Activated naive CD4-positive, alpha-beta T cell treated with anti-CD3 and anti-CD28 coated beads, Interleukin-2, amount 10 ng/mL, durations not matched to agents 7 days and 5 days (primary cell): ENCODE measurements at regions not wholly inside any gene's neighbourhood (a gene's known extent, or its start where the extent isn't known, plus 50 kb on each side); places are given as distances from the start of the nearest gene placed in this dataset.

Source experiments
- CTCF ChIA-PET: fragments of 350-600 bp; sonication (Branson Sonifier 250); formaldehyde crosslinking; loops from one replicate; lab custom pipeline; 2021; ENCODE audit warnings: antibody characterized with exemption; lab: Charles Lee
- DNase-seq: peaks from one replicate; pipeline ENCODE4 v3.0.0-alpha.2; 2020
- H3K27ac Mint-ChIP-seq: one replicate; pipeline ENCODE4 v1.8.0; 2021; ENCODE audit warnings: mild to moderate bottlenecking, moderate library complexity, mixed read lengths
- H3K27me3 Mint-ChIP-seq: one replicate; pipeline ENCODE4 v1.8.0; 2021; ENCODE audit warnings: mild to moderate bottlenecking, mixed read lengths
- H3K36me3 Mint-ChIP-seq: one replicate; pipeline ENCODE4 v1.8.0; 2021; ENCODE audit warnings: mixed read lengths
- H3K4me1 Mint-ChIP-seq: one replicate; pipeline ENCODE4 v1.8.0; 2021; ENCODE audit warnings: mixed read lengths
- H3K4me3 Mint-ChIP-seq: one replicate; pipeline ENCODE4 v1.8.0; 2021; ENCODE audit warnings: mild to moderate bottlenecking, moderate library complexity, mixed read lengths
- H3K9me3 Mint-ChIP-seq: one replicate; pipeline ENCODE4 v1.8.0; 2021; ENCODE audit warnings: mixed read lengths

- no peak overlapping the region for H3K27ac Mint-ChIP-seq
- no peaks in the 10 kb centered on the region for H3K4me1 Mint-ChIP-seq
- no peaks in the 10 kb centered on the region for H3K27me3 Mint-ChIP-seq
- CTCF ChIA-PET: no interaction called here
- H3K4me3 Mint-ChIP-seq: no peak overlapping the region
- no peaks in the 10 kb centered on the region for H3K36me3 Mint-ChIP-seq
- DNase-seq: no peak
- H3K9me3 Mint-ChIP-seq: peaks cover 12% of the 10 kb centered on the region
These were observed 492.2 kb downstream of the CNTN3 start for GRCh38 chr3:74122281-74122680.

- H3K9me3 Mint-ChIP-seq: peaks cover 16% of the 10 kb centered on the region
- H3K27me3 Mint-ChIP-seq: no peaks in the 10 kb centered on the region
- H3K36me3 Mint-ChIP-seq: no peaks in the 10 kb centered on the region
- no peak for DNase-seq
- no peaks in the 10 kb centered on the region for H3K4me1 Mint-ChIP-seq
- H3K4me3 Mint-ChIP-seq: no peak overlapping the region
- CTCF ChIA-PET: no interaction called here
- no peak overlapping the region for H3K27ac Mint-ChIP-seq
These were observed 492.7 kb downstream of the CNTN3 start for GRCh38 chr3:74121761-74122160.

- no peak overlapping the region for H3K4me3 Mint-ChIP-seq
- CTCF ChIA-PET: no interaction called here
- peaks cover 17% of the 10 kb centered on the region for H3K9me3 Mint-ChIP-seq
- no peak overlapping the region for H3K27ac Mint-ChIP-seq
- no peaks in the 10 kb centered on the region for H3K27me3 Mint-ChIP-seq
- H3K36me3 Mint-ChIP-seq: no peaks in the 10 kb centered on the region
- DNase-seq: no peak
- no peaks in the 10 kb centered on the region for H3K4me1 Mint-ChIP-seq
These were observed 494.5 kb upstream of the PDZRN3 start for GRCh38 chr3:74119221-74119620.

GRCh38 chr3:74115906-74116305, 491.2 kb upstream of the PDZRN3 start:
- Mint-ChIP-seq H3K4me3 (no peak overlapping the region), H3K27ac (no peak overlapping the region), H3K4me1 (no peaks in the 10 kb centered on the region), H3K27me3 (no peaks in the 10 kb centered on the region), H3K9me3 (peaks cover 16% of the 10 kb centered on the region), H3K36me3 (no peaks in the 10 kb centered on the region)
- no peak for DNase-seq
- CTCF ChIA-PET: no interaction called here

- CTCF ChIA-PET: no interaction called here
- Mint-ChIP-seq H3K27ac (no peak overlapping the region), H3K4me1 (no peaks in the 10 kb centered on the region), H3K27me3 (no peaks in the 10 kb centered on the region), H3K36me3 (no peaks in the 10 kb centered on the region), H3K4me3 (no peak overlapping the region), H3K9me3 (peaks cover 2% of the 10 kb centered on the region)
- no peak for DNase-seq
These were observed 482.7 kb upstream of the PDZRN3 start for GRCh38 chr3:74107451-74107850.

- Mint-ChIP-seq H3K4me1 (no peaks in the 10 kb centered on the region), H3K4me3 (no peak overlapping the region), H3K27ac (no peak overlapping the region), H3K27me3 (no peaks in the 10 kb centered on the region), H3K9me3 (peaks cover 2% of the 10 kb centered on the region), H3K36me3 (no peaks in the 10 kb centered on the region)
- CTCF ChIA-PET: no interaction called here
- no peak for DNase-seq
These were observed 482.2 kb upstream of the PDZRN3 start for GRCh38 chr3:74106925-74107324.

GRCh38 chr3:74091204-74091603, 466.5 kb upstream of the PDZRN3 start:
- Mint-ChIP-seq H3K9me3 (peaks cover 3% of the 10 kb centered on the region), H3K4me3 (no peak overlapping the region), H3K36me3 (no peaks in the 10 kb centered on the region), H3K4me1 (no peaks in the 10 kb centered on the region), H3K27me3 (no peaks in the 10 kb centered on the region), H3K27ac (no peak overlapping the region)
- no peak for DNase-seq
- CTCF ChIA-PET: no interaction called here

GRCh38 chr3:74089814-74090213, 465.1 kb upstream of the PDZRN3 start:
- H3K4me3 Mint-ChIP-seq: no peak overlapping the region
- CTCF ChIA-PET: no interaction called here
- no peaks in the 10 kb centered on the region for H3K36me3 Mint-ChIP-seq

GRCh38 chr3:74080056-74080461, 455.3 kb upstream of the PDZRN3 start:
- H3K36me3 Mint-ChIP-seq: no peaks in the 10 kb centered on the region
- H3K4me3 Mint-ChIP-seq: no peak overlapping the region
- no peaks in the 10 kb centered on the region for H3K4me1 Mint-ChIP-seq
- H3K27ac Mint-ChIP-seq: no peak overlapping the region
- CTCF ChIA-PET: no interaction called here
- H3K9me3 Mint-ChIP-seq: no peaks in the 10 kb centered on the region
- no peaks in the 10 kb centered on the region for H3K27me3 Mint-ChIP-seq
- no peak for DNase-seq

More at GRCh38 chr3:74089814-74090213, 465.1 kb upstream of the PDZRN3 start:
- peaks cover 3% of the 10 kb centered on the region for H3K9me3 Mint-ChIP-seq
- H3K4me1 Mint-ChIP-seq: no peaks in the 10 kb centered on the region
- DNase-seq: no peak
- no peaks in the 10 kb centered on the region for H3K27me3 Mint-ChIP-seq
- H3K27ac Mint-ChIP-seq: no peak overlapping the region

- no peaks in the 10 kb centered on the region for H3K4me1 Mint-ChIP-seq
- peaks cover 3% of the 10 kb centered on the region for H3K9me3 Mint-ChIP-seq
- H3K27ac Mint-ChIP-seq: no peak overlapping the region
- H3K4me3 Mint-ChIP-seq: no peak overlapping the region
- no peak for DNase-seq
- CTCF ChIA-PET: no interaction called here
- H3K36me3 Mint-ChIP-seq: no peaks in the 10 kb centered on the region
- no peaks in the 10 kb centered on the region for H3K27me3 Mint-ChIP-seq
These were observed 450.5 kb upstream of the PDZRN3 start for GRCh38 chr3:74075241-74075640.

GRCh38 chr3:74074700-74075099, 450.0 kb upstream of the PDZRN3 start:
- H3K4me1 Mint-ChIP-seq: no peaks in the 10 kb centered on the region
- peaks cover 3% of the 10 kb centered on the region for H3K9me3 Mint-ChIP-seq
- no peak overlapping the region for H3K27ac Mint-ChIP-seq
- no peak overlapping the region for H3K4me3 Mint-ChIP-seq
- CTCF ChIA-PET: no interaction called here
- H3K27me3 Mint-ChIP-seq: no peaks in the 10 kb centered on the region
- no peaks in the 10 kb centered on the region for H3K36me3 Mint-ChIP-seq
- DNase-seq: no peak

- no peak for DNase-seq
- no peaks in the 10 kb centered on the region for H3K27me3 Mint-ChIP-seq
- CTCF ChIA-PET: no interaction called here
These were observed 442.6 kb upstream of the PDZRN3 start for GRCh38 chr3:74067296-74067695.

GRCh38 chr3:74066456-74066855, 441.7 kb upstream of the PDZRN3 start:
- no peaks in the 10 kb centered on the region for H3K36me3 Mint-ChIP-seq
- DNase-seq: no peak
- no peaks in the 10 kb centered on the region for H3K27me3 Mint-ChIP-seq
- H3K27ac Mint-ChIP-seq: no peak overlapping the region
- H3K9me3 Mint-ChIP-seq: peaks cover 7% of the 10 kb centered on the region
- CTCF ChIA-PET: no interaction called here
- no peak overlapping the region for H3K4me3 Mint-ChIP-seq
- no peaks in the 10 kb centered on the region for H3K4me1 Mint-ChIP-seq

More at GRCh38 chr3:74067296-74067695, 442.6 kb upstream of the PDZRN3 start:
- H3K9me3 Mint-ChIP-seq: peaks cover 7% of the 10 kb centered on the region
- no peaks in the 10 kb centered on the region for H3K4me1 Mint-ChIP-seq
- no peaks in the 10 kb centered on the region for H3K36me3 Mint-ChIP-seq
- H3K4me3 Mint-ChIP-seq: no peak overlapping the region
- H3K27ac Mint-ChIP-seq: no peak overlapping the region

GRCh38 chr3:74059923-74060600, 435.3 kb upstream of the PDZRN3 start:
- Mint-ChIP-seq H3K9me3 (peaks cover 4% of the 10 kb centered on the region), H3K27ac (no peak overlapping the region), H3K4me1 (no peaks in the 10 kb centered on the region), H3K27me3 (no peaks in the 10 kb centered on the region), H3K36me3 (no peaks in the 10 kb centered on the region), H3K4me3 (no peak overlapping the region)
- DNase-seq: no peak
- CTCF ChIA-PET: no interaction called here

- Mint-ChIP-seq H3K4me3 (no peak overlapping the region), H3K9me3 (peaks cover 5% of the 10 kb centered on the region), H3K36me3 (no peaks in the 10 kb centered on the region), H3K27ac (no peak overlapping the region), H3K27me3 (no peaks in the 10 kb centered on the region), H3K4me1 (no peaks in the 10 kb centered on the region)
- no peak for DNase-seq
- CTCF ChIA-PET: no interaction called here
These were observed 434.7 kb upstream of the PDZRN3 start for GRCh38 chr3:74059301-74059922.
